ENCODE measurements at regions not wholly inside any gene's neighbourhood (a gene's known extent, or its start where the extent isn't known, plus 50 kb on each side); places are given as distances from the start of the nearest gene placed in this dataset.

DNA sequence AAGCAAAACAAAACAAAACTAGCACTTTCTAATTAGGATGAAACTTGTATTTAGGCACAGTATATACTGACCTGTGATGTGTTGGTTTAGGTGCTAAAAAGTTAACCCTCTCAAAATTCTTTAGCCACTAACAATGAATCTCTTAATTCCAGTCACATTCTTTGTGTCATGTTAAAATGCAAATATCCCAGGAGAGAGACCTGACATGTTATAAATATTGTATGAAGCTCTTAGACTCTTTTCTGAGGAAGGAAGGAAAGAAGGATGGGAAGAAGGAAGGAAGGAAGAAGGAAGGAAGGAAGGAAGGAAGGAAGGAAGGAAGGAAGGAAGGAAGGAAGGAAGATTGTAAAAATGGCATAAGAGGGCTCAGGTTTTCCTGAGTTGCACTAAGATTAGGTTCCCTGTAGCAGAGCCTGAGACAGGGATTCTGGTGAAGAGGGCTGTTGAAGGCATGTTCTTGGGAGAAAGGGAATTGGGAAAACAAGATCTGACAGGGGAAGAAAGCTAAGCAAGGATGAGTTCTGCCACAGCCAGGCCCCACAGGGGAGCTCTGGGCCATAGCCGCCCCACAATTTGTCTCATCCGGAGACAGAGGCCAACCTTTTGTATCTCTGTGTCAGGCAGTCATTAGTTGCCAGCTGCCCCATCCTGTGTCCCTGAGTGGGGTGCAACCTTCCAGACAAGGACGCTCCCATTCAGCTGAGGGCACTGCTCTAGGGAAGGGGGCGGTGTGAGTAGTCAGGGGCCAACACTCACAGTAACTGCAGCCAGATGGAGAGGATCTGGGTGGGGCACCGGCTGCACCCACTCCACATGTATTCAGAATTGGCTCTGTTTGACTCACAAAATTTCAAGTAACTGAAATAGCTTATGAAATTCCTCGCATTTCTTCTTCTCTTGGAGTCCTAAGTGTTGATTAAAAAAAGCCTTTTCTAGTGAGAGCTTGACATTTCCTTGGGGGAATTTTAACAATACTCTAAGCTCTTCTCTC is 189.3 kb upstream of the ARG1 start:
- DNase-seq, result no peak

DNA sequence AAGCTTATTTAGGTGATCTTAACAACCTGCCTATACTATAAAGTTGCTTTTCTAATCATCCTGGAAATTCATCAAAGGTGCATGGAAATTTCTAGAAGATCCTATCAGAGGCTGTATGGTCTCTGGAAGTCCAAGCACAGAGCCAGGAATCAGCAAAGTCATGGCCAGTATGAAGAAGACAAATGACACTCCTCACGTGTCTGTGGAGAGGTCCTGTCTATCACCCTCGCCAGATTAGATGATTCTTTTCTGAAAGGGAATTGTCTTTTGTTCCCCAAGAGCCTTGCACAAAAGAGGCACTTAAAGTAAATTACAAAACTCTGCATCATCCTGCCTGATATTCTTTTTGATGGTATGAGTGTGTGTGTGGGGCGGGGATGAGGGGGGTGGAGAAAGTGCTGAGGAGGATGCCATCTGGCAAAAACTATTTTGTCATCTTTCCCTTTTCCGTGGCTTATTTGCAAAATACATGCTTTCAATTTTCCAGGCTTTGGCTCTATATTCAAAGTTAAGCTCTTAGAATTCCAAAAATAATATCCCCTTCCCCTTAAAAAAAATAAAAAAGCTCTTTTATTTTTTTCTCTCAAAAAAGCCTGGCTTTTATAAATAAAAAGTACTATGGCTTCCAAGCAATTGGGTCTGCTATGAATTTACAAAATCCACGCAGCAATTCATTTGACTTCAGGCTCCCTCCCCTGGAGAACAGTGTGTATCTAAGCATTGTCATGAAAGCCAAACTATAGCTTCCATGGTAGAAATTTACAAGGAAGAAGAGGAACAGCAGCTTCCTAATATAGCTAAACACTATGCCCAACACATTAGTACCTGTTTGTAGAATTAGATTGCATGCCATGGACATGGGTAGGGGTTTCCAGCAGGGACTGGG is 185.2 kb upstream of the ARG1 start:
- no peak for DNase-seq

DNA sequence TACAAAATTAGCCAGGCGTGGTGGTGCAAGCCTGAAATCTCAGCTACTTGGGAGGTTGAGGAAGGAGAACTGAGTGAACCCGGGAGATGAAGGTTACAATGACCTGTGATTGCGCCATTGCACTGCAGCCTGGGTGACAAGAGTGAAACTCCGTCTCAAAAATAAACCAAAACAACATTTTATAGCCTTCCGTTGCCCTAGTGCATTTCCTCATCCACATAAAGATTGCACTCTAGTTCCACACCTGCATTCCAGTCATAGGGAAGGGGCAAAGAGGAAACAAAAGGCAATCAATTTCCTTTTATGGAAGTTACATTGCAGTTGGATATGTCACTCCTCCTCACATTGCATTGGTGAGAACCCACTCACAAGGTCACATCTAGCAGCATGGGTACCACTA is 182.7 kb upstream of the ARG1 start:
- no peak for DNase-seq

DNA sequence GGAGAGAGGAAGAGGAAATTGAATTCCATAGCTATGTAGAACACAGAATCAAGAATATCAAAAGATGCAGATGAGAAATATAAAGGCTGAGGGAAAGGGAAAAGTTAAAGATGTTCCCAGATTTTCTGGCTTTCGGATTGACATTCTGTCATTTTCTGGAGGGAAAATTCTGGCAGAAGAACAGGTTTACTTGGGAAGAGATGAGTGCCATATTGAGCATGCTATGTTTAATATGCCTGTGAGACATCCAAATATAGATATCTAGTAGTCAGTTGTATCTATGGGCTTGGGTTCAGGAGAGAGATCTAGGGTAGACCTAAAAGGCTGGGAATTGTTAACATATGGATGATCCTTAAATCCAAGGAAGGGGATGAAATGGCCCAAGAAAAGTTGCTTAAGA is 181.9 kb upstream of the ARG1 start:
- no peak for DNase-seq

DNA sequence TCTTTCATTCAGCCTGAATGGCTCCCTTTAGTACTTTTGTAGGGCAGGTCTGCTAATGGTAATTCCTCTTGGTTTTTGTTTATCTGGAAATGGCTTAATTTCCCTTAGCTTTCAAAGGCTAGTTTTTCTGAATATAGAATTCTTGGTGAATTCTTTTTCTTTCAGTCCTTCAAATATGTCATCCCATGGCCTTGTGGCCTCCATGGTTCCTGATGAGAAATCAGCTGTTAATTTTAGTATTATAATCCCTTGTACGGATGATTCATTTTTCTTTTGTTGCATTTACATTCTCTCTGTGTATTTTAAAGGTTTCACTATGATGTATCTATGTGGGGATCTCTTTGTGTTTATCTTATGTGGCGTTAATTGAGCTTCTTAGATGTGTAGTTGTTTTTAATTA is 179.6 kb upstream of the ARG1 start:
- no peak for DNase-seq

DNA sequence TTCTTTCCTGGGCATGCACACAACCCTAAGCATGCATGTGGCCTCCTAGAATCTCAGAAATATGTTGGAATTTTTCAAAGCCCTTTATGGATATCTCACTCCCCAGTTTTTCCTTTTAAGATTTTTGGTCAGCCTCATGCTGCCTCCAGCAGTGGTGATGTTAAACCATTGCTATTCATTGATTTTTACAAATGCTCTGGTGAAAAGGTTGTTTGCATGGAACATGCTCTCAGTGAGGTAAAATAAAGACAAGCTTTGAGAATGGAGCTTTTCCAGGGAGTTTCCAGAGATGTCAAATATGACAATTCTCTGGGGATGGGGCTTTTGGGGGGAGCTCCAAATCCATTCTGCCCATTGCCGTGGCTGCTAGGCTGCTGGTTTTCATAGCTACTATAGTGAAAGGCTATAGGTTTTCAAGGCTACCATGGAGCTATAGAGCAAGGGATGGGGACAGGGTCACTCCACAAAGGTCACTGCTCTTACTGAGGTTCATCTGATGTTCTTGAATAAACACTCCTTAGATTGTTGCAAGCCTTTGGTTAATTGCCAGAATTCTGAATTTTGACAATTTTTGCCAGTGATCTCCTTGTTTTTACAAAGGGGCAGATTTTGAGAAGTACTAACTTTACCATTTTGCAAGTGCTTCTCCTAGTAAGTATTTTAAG is 178.1 kb upstream of the ARG1 start:
- no peak for DNase-seq

DNA sequence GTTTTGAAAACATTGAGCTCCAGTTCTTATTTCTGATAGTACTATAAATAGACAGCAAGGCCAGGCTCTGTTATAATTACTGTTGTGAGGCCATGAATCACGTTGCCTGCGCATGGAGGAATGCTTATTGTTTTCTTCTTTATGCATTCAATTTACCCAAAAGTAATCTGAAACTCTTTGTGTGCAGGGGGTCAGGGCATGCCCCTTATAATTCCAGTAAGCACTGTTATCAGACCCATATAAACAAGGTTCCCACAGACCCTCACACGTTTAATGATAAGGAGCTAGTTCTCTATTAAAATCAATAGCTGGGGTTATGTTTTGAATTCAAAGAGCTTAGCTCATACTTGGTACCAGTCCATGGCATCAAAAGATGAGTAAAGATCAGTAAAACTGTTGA is 174.8 kb upstream of the ARG1 start:
- no peak for DNase-seq

DNA sequence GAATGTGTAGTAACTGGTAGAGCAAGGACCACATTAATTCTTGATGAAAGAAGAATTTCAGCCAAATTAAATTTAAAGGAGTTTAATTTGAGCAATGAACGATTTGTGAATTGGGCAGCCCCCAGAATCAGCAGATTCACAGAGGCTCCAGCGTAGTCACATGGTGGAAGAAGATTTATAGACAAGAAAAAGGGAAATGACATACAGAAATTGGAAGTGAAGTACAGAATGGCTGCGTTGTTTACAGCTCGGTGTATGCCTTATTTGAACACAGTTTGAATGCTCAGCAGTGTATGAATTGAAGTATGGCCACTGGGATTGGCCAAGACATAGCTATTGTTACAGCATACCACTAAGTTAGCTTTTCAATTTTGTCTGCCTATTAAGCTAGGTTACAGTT is 173.6 kb upstream of the ARG1 start:
- DNase-seq, result no peak

DNA sequence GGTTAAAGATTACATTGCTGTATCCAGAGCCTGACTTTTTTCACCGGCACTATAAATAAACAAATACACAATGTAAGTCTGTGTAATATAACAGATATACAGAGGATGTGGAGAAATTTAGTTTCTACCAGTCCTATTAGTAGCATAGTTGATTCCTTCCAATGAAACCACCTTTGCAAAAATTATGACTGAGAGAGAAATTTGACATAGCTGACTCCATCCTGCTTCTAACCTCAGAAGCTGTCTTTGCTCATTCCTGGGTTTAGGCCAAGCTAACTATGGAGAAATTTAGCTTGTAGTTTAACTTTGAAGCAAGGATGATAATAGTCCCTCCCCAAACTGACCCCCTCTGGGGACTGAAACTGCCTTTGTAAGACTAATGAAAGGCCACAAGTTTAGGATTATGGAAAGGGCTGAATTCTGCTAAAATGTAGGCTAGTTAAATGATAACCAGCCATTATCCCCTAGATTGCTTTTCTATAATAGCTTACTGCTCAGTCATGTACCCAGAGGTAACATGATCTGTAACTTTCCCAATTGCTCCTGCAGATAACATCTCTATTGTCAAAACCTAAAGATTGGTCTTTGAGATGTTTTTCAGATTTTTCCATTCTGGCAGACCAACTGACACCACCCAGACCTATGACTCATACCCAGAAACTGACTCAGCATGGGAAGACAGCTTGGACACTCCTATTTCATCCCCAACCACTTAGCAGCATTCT is 172.8 kb upstream of the ARG1 start:
- no peak for DNase-seq

DNA sequence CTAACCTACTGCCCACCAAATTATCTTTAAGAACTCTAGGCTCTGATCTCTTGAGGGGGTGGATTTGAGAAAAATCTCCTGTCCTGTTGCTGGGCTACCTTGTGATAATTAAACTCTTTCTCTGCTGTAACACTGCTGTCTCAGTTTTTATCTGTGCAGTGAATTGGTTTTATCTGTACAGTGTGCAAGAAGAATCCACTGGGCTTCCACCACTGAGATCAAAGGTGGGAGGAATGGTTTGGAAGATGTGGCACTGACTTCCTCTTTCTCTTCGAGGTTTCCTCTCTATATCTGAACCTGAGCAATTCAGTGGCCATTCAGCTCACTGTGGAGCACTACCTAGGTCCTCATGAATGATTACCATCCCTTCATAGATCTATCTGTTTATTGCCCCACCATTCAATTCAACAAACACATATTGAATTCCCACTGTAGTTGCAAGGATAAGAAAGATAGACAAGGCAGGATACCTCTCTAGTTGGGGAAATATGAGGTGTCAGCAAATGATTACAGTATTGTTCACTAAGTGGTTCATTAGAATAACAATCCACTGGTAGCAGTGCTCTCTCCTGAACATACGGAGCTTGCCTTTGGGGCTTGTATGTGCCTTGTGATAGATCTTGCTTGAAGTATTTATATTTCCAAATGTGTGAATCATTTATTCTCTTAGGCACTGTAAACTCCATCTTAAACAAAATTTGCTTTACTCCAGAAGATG is 172.1 kb upstream of the ARG1 start:
- no peak for DNase-seq

DNA sequence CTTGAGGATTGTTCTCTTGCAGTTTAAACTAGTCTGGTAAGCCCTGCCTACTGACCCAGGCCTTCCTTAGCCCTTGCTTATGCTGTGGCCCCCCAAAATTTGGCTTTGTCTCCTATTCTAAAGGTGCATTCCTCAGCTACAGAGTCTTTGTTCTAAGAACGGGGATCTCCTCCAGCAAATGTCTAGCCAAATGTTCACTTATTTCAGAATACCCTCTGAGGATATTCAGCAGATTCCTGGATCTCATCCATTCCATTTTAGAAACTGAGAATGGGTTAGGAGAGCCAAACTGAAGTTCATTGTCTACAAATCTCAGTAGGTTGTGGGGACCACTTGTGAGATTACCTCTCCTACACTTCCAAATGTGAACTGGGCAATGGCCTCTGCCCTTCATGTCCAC is 164.2 kb upstream of the ARG1 start:
- DNase-seq, result no peak

DNA sequence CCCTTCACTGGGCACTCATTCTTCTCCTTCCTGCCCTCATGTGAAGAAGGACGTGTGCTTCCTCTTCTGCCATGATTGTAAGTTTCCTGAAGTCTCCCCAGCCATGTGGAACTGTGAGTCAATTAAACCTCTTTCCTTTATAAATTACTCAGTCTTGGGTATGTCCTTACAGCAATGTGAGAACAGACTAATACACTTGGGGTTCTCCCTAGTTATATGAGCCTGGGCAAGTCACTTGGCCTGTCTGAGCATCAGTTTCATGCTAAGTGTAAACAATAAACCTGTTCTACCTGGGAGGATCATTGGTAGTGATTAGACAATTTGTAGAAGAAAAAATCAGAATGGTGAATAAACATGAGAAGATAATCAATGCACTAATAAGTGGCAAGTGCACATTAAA is 162.2 kb upstream of the ARG1 start:
- DNase-seq, result no peak

DNA sequence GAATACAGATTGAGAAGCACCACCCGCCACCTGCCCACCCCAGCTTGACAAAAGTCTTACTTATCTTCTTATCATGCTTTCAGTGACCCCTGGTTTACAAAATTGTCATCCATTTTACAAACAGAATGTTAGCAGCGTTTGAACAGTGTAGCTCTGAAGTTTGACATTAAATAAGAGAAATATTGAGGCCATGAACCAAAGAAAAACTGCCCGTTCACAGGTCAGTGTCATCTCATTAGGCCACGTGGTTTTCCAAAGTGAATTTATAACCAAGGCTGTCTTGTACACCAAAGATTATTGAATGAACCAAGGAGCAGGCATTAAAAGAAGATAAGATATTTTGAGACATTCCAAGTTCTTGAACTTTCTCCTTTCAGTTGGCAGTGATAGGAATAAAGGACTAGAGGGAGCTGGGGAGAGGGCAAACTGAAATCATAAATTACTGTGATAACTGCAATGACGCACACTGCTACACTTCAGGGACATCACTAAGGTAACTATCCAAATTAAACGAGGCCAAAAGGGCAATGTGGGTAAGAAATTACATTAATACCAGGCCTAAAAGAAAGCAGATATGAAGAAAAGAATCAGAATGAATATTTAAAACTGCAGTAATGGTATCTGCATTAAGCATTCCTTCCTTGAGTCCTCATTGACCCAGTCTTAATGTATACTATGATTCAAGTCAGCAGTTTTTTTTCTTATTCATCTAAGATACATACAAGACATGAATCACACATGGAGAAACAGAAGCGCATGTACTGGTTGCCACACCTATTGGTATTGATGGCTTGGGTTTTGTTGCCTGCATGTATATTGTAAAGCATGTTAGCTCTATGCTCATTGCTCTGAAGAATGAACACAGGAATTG is 159.8 kb upstream of the ARG1 start:
- no peak for DNase-seq

DNA sequence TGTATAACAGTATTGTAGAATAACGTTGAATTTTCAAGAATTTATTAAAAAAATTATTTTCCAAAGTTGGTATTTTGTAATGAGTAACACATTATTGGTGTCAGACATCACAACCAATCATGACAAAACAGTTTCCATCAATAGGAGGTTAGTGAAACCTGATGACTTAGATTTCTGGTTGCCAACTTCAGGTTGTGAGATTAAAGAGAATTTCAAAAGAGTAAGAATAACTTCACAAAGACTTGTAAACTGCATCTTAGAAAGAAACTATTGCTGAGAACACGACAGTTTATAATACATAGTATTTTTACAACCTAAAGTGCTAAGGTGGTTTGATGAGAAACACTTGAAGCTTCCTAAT is 159.2 kb upstream of the ARG1 start:
- DNase-seq, result no peak

DNA sequence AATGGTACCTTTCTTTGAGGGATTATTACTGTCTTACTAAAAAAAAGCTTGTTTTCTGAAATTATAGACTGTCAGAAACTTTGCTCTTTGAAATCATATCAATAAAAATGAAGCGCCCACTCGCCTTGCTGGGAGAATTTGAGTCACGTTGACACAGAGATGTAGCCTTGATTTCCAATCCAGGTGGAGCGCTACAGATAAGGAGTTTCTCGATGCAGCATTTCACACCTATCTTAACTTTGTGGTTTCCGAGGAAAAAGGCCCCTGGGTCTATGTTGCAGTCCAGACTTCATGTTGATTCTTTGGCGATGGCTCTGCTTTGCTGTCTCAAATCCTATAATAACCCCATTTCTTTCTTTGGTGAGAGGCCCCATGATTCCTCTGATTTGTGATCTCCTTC is 158.1 kb upstream of the ARG1 start:
- peak in 1 of 2 donors; percentile 6 for DNase-seq

DNA sequence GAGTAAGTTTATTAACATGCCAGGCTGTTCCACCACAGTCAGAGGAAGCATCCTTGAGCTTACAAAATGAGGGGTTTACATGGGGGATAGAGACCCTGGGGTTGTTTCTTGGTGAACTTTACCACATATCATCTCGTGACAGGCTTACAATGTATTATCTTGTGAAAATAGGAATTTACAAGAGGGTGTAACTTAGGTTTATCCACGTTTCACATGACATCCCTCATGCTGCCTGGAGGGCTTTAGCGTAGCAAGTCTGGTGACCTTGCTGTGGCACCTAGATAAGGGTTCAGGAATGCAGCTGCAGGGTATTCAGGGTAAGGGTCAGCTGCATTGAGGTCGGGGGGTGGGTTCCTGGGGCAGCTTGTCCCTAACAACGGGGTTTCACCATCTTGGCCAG is 154.6 kb upstream of the ARG1 start:
- no peak for DNase-seq

DNA sequence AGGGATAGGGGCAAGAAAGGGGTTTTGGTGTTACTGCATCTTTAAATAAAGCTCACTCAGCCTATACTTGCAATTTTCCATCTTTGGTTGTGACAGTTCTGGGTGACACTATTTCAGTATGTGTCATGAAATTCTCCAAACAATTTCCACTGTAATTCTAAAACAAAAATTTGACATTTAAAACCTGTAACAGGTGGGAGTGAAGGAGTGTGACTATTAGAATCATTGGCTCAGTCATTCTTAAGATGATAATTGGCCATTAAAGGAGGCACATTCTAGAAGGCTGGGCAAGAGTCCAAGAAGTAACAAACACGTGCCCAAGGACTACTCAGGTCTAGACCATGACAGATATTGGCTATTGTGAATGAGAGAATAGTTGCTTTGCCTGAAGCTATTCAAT is 153.3 kb upstream of the ARG1 start:
- DNase-seq, result no peak

DNA sequence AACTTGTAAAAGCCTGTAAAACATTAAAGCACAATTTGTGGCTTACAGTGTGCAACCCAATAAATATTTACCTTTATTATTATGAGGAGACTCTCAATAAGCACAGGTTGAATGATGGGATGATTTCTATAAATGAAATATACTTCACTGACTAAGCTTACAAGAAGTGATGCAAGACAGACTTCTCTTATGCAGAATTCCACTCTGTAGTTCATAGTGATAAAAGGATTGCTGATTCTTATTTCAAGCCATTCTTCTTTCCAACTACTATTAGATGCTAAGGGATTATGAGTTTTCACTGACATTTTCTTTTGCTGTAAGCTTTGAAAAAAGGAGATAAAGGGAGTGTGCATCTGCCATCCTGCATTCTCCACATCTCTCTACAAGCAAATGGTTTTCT is 149.0 kb upstream of the ARG1 start:
- no peak for DNase-seq

DNA sequence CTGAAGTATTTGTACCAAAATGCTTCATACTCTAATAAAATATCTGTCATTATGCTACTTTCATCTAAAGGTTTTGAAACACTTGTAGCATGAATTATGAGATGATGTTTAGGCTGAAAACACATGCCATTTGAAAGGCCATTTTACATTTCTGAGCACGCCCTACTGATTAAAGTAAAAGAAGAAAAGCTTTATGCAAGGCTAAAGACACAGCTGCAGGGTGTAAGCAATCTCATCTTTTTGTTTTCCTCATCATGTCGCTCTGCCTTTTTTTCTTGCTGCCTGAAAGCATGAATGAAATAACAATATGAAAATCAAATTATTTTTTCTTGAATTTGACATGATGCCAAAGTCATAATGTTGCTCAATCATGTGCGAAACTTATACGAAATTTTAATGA is 148.6 kb upstream of the ARG1 start:
- DNase-seq, result no peak

DNA sequence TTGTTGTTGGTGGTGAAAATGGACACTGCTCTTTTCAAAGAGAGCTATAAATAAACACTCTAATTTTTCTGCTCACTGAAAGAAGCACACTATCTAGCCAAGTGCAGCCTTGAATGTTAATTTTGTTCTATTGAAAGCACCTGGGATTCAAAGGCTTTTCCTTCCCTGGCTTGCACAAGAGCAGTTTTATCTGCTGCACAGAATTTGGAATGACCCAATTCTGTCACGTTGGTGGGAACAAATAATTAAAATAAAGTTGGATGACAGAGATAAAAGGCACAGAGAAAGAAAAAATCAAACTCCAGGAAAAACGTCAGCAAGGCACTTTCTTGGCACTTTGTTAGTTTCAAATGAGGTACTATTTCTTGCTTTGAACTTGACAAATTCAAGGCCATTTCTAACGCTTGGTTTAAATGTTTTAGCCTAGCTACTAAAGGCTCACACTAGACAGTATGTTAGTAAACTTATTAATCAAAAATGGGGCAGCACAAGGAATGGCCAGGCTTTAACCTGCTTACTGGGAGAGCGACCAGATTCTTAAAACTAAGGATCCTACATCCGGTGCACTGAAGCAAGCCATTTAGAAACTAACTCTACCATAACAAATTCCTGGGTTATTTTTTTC is 145.5 kb upstream of the ARG1 start:
- DNase-seq, result no peak

DNA sequence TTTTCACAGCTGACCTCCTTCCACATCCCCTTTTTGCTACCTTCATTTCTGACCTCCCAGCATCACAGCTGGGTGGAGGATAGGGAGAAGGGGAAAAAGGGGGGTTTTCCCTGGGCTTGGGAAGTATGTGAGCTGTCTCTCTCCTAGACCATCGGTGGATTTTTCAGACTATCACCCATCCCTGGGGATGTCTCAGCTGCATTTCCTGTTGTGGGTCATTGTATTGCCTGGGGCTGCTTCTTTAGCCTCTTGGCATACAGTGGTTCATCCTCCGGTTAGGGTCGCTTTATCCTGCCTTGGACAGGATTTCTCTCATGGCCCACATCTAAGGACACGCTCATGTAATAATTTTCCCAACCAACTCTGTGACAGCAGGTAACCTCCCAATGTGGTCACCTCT is 142.5 kb upstream of the ARG1 start:
- DNase-seq, result no peak
